ENCODE measurements at regions not wholly inside any gene's neighbourhood (a gene's known extent, or its start where the extent isn't known, plus 50 kb on each side); places are given as distances from the start of the nearest gene placed in this dataset.

- Histone ChIP-seq H3K4me3 (ENCODE audit: low read length) (no peak overlapping the region), H3K9me2 (replicated peaks; ENCODE audit: control insufficient read depth, low read length) (no peaks in the 10 kb centered on the region), H3K27me3 (ENCODE audit: control insufficient read depth, low read length) (no peaks in the 10 kb centered on the region), H3K79me2 (ENCODE audit: control insufficient read depth, low read length) (no peaks in the 10 kb centered on the region), H3K36me3 (ENCODE audit: control insufficient read depth, low read length) (no peaks in the 10 kb centered on the region), H3K4me1 (ENCODE audit: control insufficient read depth, low read length) (no peaks in the 10 kb centered on the region), H4K20me1 (ENCODE audit: control insufficient read depth, insufficient read depth, low read depth, low read length) (no peaks in the 10 kb centered on the region), H3K27ac (ENCODE audit: low read depth, low read length) (no peak overlapping the region), H3K4me2 (ENCODE audit: low read length) (no peak overlapping the region), H3F3A (ENCODE audit: control insufficient read depth, insufficient read depth) (no peaks in the 10 kb centered on the region), H3K9me3 (ENCODE audit: control insufficient read depth, insufficient read depth, low read length) (no peaks in the 10 kb centered on the region)
- TF ChIP-seq EZH2phosphoT487 (IDR thresholded peaks at IDR 0.05; ENCODE audit: borderline replicate concordance, low read length) (no peak), CTCF (IDR thresholded peaks at IDR 0.05; ENCODE audit: low read depth, low read length, poor library complexity, severe bottlenecking) (no peak)
Observed at GRCh38 chr16:49923411-49923810, 67.5 kb upstream of the ZNF423 start.

GRCh38 chr16:49924078-49924477 lies 68.2 kb upstream of the ZNF423 start:
- TF ChIP-seq EZH2phosphoT487 (IDR thresholded peaks at IDR 0.05; ENCODE audit: borderline replicate concordance, low read length) (no peak), CTCF (IDR thresholded peaks at IDR 0.05; ENCODE audit: low read depth, low read length, poor library complexity, severe bottlenecking) (no peak)
- H3K4me3 ChIP-seq (ENCODE audit: low read length), result no peak overlapping the region
- no peaks in the 10 kb centered on the region for H3K9me2 ChIP-seq (replicated peaks; ENCODE audit: control insufficient read depth, low read length)
- H3K27ac ChIP-seq (ENCODE audit: low read depth, low read length), result no peak overlapping the region
- H3K9me3 ChIP-seq (ENCODE audit: control insufficient read depth, insufficient read depth, low read length), result no peaks in the 10 kb centered on the region
- no peak overlapping the region for H3K4me2 ChIP-seq (ENCODE audit: low read length)
- H3K36me3 ChIP-seq (ENCODE audit: control insufficient read depth, low read length), result no peaks in the 10 kb centered on the region
- H4K20me1 ChIP-seq (ENCODE audit: control insufficient read depth, insufficient read depth, low read depth, low read length), result no peaks in the 10 kb centered on the region
- H3F3A ChIP-seq (ENCODE audit: control insufficient read depth, insufficient read depth), result no peaks in the 10 kb centered on the region
- no peaks in the 10 kb centered on the region for H3K4me1 ChIP-seq (ENCODE audit: control insufficient read depth, low read length)
- H3K79me2 ChIP-seq (ENCODE audit: control insufficient read depth, low read length), result no peaks in the 10 kb centered on the region
- H3K27me3 ChIP-seq (ENCODE audit: control insufficient read depth, low read length), result no peaks in the 10 kb centered on the region

- TF ChIP-seq EZH2phosphoT487 (IDR thresholded peaks at IDR 0.05; ENCODE audit: borderline replicate concordance, low read length), result no peak
- TF ChIP-seq CTCF (IDR thresholded peaks at IDR 0.05; ENCODE audit: low read depth, low read length, poor library complexity, severe bottlenecking), result no peak
- no peaks in the 10 kb centered on the region for H3F3A ChIP-seq (ENCODE audit: control insufficient read depth, insufficient read depth)
- no peaks in the 10 kb centered on the region for H3K9me2 ChIP-seq (replicated peaks; ENCODE audit: control insufficient read depth, low read length)
- no peaks in the 10 kb centered on the region for H3K79me2 ChIP-seq (ENCODE audit: control insufficient read depth, low read length)
- no peak overlapping the region for H3K4me3 ChIP-seq (ENCODE audit: low read length)
- H3K4me1 ChIP-seq (ENCODE audit: control insufficient read depth, low read length), result no peaks in the 10 kb centered on the region
- H3K27me3 ChIP-seq (ENCODE audit: control insufficient read depth, low read length), result no peaks in the 10 kb centered on the region
- no peak overlapping the region for H3K27ac ChIP-seq (ENCODE audit: low read depth, low read length)
- H3K9me3 ChIP-seq (ENCODE audit: control insufficient read depth, insufficient read depth, low read length), result no peaks in the 10 kb centered on the region
- no peaks in the 10 kb centered on the region for H4K20me1 ChIP-seq (ENCODE audit: control insufficient read depth, insufficient read depth, low read depth, low read length)
- no peaks in the 10 kb centered on the region for H3K36me3 ChIP-seq (ENCODE audit: control insufficient read depth, low read length)
- H3K4me2 ChIP-seq (ENCODE audit: low read length), result no peak overlapping the region
Observed at GRCh38 chr16:49926941-49927340, 71.0 kb upstream of the ZNF423 start.
